ENCODE measurements at regions not wholly inside any gene's neighbourhood (a gene's known extent, or its start where the extent isn't known, plus 50 kb on each side); places are given as distances from the start of the nearest gene placed in this dataset.

DNA sequence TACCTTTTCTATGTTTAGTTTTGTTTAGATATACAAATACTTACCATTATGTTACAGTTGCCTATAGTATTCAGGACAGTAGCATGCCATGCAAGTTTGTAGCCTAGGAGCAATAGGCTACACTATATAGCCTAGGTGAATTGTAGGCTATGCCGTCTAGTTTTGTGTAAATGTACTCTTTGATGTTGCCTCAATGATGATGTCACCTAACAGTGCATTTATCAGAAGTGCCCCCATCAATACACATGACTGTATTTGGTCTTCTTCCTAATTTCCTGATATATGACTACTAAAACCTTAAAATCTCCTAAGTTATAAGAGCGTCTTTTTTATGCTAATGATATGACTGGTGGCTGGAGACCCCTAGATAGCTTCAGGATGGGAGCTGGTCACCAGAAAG, 394.4 kb upstream of the STXBP6 start:
- TF ChIP-seq KLF6 (CRISPR knock-in tag; IDR thresholded peaks at IDR 0.05; ENCODE audit: borderline replicate concordance) (no peak), TBL1XR1 (IDR thresholded peaks at IDR 0.05; ENCODE audit: low read length in 2 of 2) (no peak)
- TF ChIP-seq, protein P1, sequence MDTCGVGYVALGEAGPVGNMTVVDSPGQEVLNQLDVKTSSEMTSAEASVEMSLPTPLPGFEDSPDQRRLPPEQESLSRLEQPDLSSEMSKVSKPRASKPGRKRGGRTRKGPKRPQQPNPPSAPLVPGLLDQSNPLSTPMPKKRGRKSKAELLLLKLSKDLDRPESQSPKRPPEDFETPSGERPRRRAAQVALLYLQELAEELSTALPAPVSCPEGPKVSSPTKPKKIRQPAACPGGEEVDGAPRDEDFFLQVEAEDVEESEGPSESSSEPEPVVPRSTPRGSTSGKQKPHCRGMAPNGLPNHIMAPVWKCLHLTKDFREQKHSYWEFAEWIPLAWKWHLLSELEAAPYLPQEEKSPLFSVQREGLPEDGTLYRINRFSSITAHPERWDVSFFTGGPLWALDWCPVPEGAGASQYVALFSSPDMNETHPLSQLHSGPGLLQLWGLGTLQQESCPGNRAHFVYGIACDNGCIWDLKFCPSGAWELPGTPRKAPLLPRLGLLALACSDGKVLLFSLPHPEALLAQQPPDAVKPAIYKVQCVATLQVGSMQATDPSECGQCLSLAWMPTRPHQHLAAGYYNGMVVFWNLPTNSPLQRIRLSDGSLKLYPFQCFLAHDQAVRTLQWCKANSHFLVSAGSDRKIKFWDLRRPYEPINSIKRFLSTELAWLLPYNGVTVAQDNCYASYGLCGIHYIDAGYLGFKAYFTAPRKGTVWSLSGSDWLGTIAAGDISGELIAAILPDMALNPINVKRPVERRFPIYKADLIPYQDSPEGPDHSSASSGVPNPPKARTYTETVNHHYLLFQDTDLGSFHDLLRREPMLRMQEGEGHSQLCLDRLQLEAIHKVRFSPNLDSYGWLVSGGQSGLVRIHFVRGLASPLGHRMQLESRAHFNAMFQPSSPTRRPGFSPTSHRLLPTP (IDR thresholded peaks at IDR 0.05; ENCODE audit: borderline replicate concordance, extremely low read depth, insufficient read length): no peak
- TF ChIP-seq, protein P2, sequence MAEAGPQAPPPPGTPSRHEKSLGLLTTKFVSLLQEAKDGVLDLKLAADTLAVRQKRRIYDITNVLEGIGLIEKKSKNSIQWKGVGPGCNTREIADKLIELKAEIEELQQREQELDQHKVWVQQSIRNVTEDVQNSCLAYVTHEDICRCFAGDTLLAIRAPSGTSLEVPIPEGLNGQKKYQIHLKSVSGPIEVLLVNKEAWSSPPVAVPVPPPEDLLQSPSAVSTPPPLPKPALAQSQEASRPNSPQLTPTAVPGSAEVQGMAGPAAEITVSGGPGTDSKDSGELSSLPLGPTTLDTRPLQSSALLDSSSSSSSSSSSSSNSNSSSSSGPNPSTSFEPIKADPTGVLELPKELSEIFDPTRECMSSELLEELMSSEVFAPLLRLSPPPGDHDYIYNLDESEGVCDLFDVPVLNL (CRISPR knock-in tag; IDR thresholded peaks at IDR 0.05; ENCODE audit: low read depth): no peak

All from K562 (cell line).